ENCODE measurements at regions not wholly inside any gene's neighbourhood (a gene's known extent, or its start where the extent isn't known, plus 50 kb on each side); places are given as distances from the start of the nearest gene placed in this dataset.

GRCh38 chr5:2499917-2500316, 251.6 kb downstream of the IRX2 start:
- TF ChIP-seq CTCF (IDR thresholded peaks at IDR 0.05; ENCODE audit: borderline replicate concordance, extremely low read depth, low read length, poor library complexity, severe bottlenecking) (no peak), EZH2 (IDR thresholded peaks at IDR 0.05; ENCODE audit: borderline replicate concordance, low read depth, low read length, severe bottlenecking) (no peak)

Data from DND-41 (cell line).